Caki2 (cell line): ENCODE measurements at regions not wholly inside any gene's neighbourhood (a gene's known extent, or its start where the extent isn't known, plus 50 kb on each side); places are given as distances from the start of the nearest gene placed in this dataset.

Experiments used
- DNase-seq: peaks from one replicate; pipeline ENCODE4 v3.0.0-alpha.2; 2015; ENCODE audit warnings: low read depth
- in situ Hi-C: cut with HindIII; loops from 2 replicates; pipeline ENCODE4 v1.10.0; 2016; ENCODE audit warnings: low sequenced_read_pairs, low pct_unique_long_range_greater_than_20kb, mixed read lengths

DNA sequence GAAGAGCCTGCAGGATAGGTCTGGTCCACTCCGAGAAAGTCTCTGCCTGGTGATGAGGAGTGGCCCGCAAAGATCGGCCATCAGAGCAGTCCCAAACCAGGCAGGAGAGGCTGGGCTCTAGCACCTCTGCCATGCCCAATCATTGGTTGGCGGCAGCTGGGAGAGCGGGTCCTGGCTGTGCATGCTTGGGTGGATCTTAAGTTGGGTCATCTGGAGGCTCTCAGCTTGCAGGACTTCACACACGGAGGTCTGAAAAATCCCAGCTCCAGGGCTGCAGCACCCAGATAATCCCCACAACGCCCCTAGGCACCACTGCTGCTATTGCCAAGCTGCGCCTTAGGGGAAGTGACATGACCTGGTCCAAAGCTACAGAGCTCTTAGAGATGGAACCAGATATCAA, 766.7 kb upstream of the TBX3 start:
- no peak for DNase-seq
- in situ Hi-C loops, result no loop called here

DNA sequence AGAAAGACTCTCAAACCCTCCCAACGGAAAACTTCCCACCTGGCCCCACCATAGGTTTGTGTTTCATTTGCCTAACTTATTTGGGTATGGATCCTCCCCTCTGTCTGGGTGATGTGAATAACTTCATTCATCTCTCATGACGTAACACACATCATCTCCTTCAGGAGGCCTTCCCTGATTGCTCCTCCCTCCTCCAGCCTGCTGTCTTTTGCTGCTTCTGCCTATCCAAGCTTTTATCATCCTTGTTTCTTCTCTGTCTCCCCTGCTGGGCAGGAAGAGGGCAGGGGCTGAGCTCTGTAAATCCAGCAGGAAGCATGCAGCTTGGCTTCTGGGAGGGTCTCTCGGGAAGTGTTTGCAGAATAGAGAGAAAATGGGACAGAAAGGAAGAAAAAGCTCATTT, 766.0 kb upstream of the TBX3 start:
- in situ Hi-C loops, result no loop called here
- DNase-seq, result no peak

DNA sequence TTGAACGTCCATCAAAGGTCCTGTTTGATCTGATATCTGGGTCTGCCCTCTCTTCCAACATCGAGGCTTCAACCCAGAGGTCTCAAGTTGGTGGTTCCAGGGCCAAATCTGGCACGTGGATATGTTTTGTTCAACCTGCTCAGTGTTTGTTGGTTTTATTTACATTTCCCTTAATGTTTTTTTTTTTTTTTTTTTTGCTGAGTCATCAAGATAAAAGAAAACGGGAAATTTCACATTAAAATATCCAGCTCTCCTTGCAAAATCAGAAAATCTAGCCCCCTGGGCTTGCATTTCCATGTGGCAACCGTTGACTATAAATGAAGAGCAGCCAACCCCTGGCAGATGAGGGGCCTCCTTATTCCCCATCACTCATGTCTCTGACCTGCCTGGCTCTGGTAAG, 765.6 kb upstream of the TBX3 start:
- no peak for DNase-seq
- in situ Hi-C loops, result no loop called here

DNA sequence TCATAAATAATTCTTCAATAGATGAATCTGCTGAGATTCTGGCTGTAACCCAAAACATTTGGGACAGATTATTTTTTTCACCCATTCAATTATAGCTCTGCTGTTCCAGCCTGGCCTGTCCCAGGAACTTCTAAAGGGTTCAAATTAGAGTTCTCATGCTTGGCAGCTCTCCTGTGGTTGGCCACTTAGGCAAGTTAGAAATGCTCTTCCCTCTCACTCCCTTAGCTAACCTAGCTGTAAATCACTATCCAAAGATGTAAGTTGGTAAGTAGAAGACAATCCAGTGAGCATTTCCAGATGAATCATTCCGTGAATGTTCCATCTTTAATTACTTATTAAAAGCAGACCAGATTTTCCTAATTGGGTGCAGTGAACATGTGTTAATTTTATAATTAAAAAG, 760.4 kb upstream of the TBX3 start:
- DNase-seq, result no peak
- in situ Hi-C loops, result no loop called here

DNA sequence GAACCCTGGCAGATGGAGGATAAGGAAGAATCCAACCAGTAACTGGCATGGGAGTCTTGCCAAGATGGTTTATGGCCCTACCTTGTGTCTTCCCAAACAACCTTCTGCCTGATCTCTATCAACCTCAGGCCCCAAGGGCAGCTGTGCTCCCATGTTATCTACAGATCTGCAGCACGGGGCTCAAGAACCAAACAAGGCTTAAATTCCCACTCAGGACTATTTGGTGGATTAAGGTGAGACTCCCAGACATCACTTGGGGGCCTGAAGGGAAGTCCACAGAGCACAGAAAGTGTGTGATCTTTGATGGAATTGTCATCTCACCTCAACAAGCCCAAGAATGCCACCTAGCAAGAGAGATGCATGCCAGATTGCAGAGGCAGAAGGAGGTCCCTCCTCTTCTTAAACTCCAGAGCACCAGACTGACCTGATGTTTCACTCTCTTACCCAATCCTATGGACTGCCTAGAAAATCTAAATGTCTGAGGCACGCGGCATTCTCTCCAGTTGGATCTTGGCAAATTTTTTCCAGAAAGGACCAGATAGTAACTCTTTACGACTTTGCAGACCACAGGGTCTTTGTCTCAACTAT, 759.5 kb upstream of the TBX3 start:
- in situ Hi-C loops, result no loop called here
- DNase-seq, result no peak

DNA sequence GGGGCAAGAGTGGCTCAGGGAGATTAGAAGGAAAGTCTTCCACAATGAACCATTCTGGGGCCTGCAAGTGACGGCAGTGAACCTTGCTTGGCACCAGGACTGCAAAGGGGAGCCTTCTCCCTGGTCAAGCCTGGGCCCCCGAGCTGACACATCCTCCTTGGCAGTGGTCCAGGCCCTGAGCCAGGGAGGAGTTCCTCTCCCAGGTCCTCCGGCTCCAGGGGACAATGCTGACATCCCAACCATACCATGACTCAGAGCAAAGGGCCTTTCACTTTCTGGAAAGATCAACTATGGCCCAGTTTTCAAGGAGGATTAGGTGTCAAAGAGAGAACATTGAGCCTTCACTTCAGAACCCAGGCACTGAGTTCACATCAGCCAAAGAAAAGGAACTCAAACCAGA, 756.5 kb upstream of the TBX3 start:
- DNase-seq, result peak; percentile 49
- in situ Hi-C loops, result no loop called here

DNA sequence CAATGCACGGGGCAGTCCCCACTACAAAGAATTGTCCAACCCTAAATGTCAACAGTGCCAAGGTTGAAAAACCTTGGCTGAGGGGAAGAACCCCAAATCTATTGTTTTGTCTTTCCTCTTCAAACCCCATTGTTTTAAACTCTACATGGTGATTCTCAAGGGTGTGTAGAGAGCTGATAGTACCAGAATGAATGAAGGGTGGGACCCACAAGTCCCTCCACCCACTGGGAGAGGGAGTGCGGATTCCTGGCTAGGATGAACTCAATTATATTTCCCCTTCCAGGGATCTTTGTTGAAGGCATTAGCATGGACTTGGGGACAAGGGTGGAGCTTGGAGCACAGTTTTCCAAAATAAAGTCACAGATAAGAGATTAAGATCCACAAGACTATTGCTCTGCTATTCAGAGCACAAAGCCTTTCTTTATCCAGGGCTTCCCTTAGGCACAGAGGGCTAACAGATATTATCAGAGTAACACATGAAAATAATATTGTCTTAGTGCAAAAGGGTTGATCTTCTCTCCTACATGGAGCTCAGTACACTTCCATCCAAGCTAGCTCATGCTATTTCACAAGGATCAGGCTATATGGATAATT, 755.1 kb upstream of the TBX3 start:
- in situ Hi-C loops, result no loop called here
- no peak for DNase-seq

DNA sequence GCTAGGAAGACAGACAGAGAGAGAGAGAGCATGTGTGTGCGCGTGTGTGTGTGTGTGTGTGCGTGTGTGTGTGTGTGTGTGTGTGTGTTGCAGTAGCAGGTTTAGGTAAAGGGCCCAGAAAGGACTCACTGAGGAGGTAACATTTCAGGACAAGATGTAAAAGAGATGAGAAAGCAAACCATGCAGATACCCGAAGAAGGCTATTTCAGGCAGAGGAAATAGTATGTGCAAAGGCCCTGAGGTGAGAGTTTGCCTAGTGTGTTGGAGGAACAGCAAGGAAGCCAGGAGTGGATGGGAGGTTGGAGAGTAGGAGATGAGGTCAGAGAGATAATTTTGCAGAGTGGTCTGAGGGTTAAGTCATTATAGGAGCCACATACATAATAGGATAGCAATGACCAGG, 754.3 kb upstream of the TBX3 start:
- in situ Hi-C loops, result no loop called here
- DNase-seq, result no peak

DNA sequence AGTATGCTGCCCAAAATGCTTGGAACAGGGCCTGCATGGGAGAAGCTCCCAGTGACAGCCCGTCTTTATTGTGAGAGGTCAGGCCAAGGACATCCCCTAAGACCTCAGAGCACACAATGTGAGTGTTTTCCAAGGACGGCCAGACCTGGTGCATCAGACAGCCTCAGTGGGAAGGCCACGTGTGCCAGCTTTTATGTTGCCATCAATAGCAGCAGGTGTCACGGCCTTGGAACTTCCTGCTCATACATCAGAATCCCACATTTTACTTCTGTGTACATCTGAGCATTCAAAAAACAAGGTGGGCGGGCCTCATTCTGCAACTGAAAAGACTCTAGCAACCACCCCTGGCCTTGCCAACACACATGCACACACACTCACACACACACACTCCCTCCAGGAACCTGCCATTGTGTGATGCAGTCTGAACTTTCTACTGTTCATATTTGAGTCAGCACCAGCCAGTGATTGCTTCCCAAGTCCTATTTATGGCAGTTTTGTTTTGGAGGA, 753.1 kb upstream of the TBX3 start:
- in situ Hi-C loops, result no loop called here
- DNase-seq, result no peak

DNA sequence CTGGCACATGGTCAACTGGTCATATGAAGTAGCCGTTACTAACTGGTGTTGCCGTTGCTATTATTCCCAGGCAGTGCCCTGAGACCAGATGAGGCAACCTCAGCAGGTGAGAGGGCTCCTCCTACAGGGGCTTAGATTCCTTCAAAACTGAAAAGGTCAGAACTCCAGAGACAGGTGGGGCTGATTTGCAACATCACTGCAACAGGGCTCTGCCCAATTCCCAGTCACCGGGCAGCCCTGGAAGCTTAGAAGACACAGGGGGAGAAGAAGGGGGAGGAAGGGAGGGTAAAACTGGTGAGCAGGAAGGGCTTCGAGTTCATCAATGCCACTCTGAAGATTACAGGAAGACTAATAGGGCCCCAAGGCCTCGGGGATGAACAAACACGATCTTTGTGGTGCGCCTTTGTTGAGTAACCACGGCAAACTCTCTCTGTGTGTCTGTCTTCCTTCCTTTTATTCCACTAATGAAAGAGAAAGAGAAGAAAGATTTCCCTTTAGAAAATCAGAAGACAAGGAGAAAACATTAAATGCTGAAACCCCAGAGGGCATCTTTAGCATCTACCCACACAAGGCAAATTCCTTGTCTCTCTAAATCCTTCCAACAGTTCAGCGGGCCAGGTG, 749.1 kb upstream of the TBX3 start:
- DNase-seq, result no peak
- in situ Hi-C loops, result no loop called here

DNA sequence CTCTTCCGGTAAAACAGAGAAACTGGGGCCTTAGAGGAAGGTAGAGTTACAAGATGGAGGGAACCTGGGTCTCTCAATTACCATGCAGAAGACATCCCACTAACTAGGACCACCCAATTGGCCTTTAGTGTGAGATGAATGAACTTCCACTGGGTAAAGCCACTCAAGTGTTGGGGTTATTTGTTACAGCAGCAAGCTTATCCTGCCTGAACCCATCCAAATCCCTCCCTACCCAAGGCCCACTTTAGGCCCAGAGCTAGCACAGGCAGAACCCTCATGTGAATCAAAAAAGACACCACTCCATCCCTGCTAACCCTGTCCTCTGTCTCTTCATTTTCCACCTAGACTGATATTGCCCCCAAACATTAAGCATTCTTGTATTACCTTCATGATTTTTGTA, 746.7 kb upstream of the TBX3 start:
- DNase-seq, result no peak
- in situ Hi-C loops, result no loop called here

DNA sequence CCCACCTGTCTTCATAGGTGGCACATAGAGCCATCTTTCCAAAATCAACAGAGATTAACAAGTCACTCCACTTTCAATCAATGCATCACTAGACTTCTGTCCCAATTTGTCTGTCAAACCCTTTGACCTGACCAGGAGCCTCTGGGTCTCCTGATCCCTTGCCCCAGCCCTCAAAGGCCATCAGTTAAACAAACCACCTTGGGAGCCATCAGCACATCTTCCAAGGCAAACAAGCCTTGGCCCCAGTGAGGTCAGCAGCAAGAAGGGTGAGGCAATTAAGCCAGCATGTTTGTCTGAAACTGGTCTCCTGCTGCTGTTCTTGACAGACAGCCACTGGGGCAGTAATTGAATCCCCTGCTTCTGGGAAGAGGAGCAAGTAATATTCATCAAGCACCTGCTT, 742.8 kb upstream of the TBX3 start:
- in situ Hi-C loops, result no loop called here
- no peak for DNase-seq

DNA sequence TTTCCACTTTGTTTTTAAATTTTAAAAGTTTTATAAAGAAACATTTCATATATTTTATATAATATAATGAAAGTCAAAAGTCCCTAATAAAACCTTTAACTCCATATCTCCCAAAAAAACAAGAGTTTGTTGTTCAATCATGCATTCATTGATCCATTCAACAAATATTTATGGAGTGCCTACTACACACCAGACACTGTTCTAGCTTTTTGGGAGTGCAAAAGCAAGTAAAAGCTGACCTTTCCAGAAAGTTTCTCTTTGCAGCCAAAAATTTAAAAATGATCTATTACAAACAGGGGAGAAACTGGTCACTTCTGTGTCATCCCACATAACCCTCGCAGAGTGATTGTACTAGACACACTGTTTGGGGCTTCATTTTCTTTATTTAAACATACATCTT, 740.0 kb upstream of the TBX3 start:
- DNase-seq, result no peak
- in situ Hi-C loops, result no loop called here

DNA sequence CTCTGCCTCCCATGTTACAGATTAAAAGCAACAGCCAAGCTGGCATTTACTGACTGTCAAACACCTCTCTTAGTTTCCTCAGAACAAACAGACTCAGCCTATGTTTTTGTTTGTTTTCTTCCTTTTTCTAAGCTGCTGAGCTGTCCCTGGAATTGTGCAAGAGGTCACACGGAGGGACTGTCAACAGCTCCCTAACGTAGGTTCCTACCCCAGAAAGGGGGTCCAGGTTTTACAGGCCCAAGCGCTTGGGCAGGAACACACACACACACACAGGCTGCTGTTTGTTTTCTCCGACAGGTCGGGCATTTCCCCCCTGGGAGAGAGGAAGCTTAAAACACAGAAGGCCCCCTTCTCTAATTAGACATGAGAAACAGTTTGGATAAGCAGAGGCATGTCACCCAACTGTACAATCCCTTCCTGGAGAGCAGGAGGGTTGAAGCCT, 739.6 kb upstream of the TBX3 start:
- no peak for DNase-seq
- in situ Hi-C loops, result no loop called here

DNA sequence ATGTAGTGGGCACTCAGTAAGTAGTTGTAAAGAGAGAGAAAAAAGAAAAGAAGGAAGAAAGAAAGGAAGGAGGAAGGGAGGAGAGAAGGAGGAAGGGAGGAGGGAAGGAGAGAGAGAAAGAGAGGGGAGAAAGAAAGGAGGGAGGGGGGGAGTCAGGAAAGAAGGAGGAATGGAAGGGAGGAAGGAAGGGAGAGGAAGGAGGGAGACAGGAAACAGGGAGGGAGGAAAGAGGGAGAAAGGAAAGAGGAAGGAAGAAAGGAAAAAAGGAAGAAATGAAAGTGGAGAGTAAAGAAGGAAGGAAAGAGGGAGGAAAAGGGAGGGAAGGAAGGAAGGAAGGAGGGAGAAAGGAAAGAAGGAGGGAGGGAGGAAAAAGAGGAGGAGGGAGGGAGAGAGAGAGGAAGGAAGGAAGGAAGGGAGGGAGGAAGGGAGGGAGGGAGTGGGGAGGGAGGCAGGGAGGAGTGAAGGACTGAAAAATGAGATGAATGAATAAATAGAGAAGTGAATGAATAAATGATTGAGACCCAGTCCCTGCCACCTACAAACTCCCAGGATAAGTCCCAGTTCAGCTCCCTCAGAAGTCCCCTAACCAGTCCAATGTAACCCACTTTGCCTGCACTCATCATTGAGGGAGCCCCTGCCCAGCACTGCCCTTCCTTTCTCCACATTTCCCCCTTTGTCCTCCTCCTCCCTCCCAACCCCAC, 739.0 kb upstream of the TBX3 start:
- DNase-seq, result no peak
- in situ Hi-C loops, result no loop called here

DNA sequence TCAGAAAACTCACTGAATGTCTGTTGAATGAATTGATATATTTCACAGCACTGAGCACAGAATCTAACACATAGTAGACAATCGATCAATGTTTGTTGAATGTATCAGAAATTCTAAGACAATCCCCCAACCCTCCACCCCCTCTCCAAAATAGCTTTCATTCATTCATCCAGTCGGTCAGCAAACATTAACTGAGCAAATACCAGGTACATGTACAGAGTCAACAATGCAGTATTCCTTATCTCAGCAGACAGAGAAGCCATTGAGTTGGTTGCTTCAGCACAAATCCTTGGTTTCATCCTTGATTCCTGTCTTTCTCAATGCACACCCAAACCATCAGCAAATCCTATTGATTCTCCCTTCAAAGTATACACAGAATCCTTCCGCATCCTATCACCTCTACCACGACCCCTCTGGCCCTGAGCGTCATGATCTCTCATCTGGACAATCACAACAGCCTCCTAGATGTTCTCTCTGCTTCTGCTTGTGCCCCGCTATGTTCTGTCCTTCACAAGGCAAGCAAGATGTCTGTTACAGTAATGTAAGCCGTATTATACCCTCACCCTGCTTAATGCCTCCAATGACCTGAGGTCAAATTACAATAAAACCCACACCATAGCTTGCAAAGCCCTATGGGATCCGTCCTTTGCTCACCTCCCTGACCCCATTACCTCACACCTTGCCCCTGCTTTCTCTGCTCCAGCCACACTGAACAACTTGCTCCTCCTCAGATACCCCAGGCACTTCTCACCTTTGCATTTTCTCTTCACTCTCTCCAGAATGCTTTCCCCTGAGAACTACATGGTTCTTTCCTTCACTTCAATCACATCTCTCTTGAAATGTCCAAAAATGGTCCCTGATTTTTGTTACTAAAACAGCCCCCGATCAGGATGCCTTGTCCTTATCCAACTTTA, 738.1 kb upstream of the TBX3 start:
- in situ Hi-C loops, result no loop called here
- no peak for DNase-seq

DNA sequence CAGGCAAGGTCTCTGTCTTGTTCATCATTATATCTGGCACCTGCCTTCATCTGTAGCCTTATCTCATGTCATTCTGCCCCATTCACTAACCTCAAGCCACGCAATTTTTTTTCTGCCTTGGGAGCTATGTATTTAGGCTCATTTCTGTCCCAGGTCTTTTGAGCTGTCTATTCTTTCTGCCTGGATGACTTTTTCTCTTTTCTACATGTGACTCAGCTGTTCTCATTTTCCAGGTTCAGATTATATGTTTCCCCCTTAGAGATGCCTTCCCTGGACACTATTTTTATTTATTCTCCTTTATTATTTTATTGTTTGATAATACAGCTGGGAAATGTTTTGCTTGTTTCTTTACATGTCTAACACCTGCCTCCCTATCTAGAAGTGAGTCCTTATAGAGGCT, 737.4 kb upstream of the TBX3 start:
- DNase-seq, result no peak
- in situ Hi-C loops, result no loop called here

DNA sequence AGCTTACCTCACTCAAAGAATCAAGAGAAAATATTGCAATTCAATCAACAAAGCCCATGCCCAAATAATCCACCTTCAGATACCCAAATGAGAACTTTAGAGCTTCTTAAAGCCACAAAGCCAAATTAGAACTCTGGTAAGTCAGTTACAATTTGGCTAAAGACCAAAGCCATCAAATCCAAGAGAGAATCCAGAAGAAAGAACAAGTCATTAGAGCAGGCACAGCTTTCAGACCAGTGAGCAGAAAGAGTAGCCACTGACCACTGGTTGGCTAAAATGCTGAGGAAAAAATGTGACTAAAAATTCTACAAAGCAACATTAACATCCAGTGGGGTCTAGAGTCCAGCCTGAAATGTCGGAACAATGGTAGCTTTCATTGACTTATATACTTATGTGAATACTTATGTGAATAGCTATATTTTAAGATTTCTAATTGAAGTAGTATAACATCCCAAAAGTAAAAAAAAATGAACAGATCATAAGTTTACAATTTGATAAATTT, 735.2 kb upstream of the TBX3 start:
- DNase-seq, result no peak
- in situ Hi-C loops, result no loop called here
